ENCODE measurements at regions not wholly inside any gene's neighbourhood (a gene's known extent, or its start where the extent isn't known, plus 50 kb on each side); places are given as distances from the start of the nearest gene placed in this dataset.

GRCh38 chrX:144715337-144715736, 532.0 kb upstream of the SPANXN1 start:
- no peak for DNase-seq (ENCODE audit: low read depth)
- TF ChIP-seq CTCF (conservative IDR thresholded peaks at IDR 0.05; ENCODE audit: low read depth, low read length): no peak

GRCh38 chrX:144716187-144716586, 531.1 kb upstream of the SPANXN1 start:
- H3K4me3 ChIP-seq (ENCODE audit: low read length): no peak overlapping the region
- DNase-seq (ENCODE audit: low read depth): no peak
- no peak for TF ChIP-seq CTCF (conservative IDR thresholded peaks at IDR 0.05; ENCODE audit: low read depth, low read length)

More at GRCh38 chrX:144715337-144715736, 532.0 kb upstream of the SPANXN1 start:
- no peak overlapping the region for H3K4me3 ChIP-seq (ENCODE audit: low read length)

- no peak for TF ChIP-seq CTCF (conservative IDR thresholded peaks at IDR 0.05; ENCODE audit: low read depth, low read length)
- DNase-seq (ENCODE audit: low read depth): no peak
- no peak overlapping the region for H3K4me3 ChIP-seq (ENCODE audit: low read length)
These were observed 529.6 kb upstream of the SPANXN1 start for GRCh38 chrX:144717682-144718081.

- no peak for DNase-seq (ENCODE audit: low read depth)
- H3K4me3 ChIP-seq (ENCODE audit: low read length): no peak overlapping the region
- no peak for TF ChIP-seq CTCF (conservative IDR thresholded peaks at IDR 0.05; ENCODE audit: low read depth, low read length)
These were observed 525.0 kb upstream of the SPANXN1 start for GRCh38 chrX:144722307-144722706.

GRCh38 chrX:144730471-144730870, 516.8 kb upstream of the SPANXN1 start:
- DNase-seq (ENCODE audit: low read depth): no peak
- no peak overlapping the region for H3K4me3 ChIP-seq (ENCODE audit: low read length)
- no peak for TF ChIP-seq CTCF (conservative IDR thresholded peaks at IDR 0.05; ENCODE audit: low read depth, low read length)

GRCh38 chrX:144732588-144732987, 514.7 kb upstream of the SPANXN1 start:
- no peak for DNase-seq (ENCODE audit: low read depth)
- no peak overlapping the region for H3K4me3 ChIP-seq (ENCODE audit: low read length)
- no peak for TF ChIP-seq CTCF (conservative IDR thresholded peaks at IDR 0.05; ENCODE audit: low read depth, low read length)

- no peak overlapping the region for H3K4me3 ChIP-seq (ENCODE audit: low read length)
- no peak for DNase-seq (ENCODE audit: low read depth)
- no peak for TF ChIP-seq CTCF (conservative IDR thresholded peaks at IDR 0.05; ENCODE audit: low read depth, low read length)
These were observed 509.1 kb upstream of the SPANXN1 start for GRCh38 chrX:144738246-144738645.
